ENCODE measurements at regions not wholly inside any gene's neighbourhood (a gene's known extent, or its start where the extent isn't known, plus 50 kb on each side); places are given as distances from the start of the nearest gene placed in this dataset.

DNA sequence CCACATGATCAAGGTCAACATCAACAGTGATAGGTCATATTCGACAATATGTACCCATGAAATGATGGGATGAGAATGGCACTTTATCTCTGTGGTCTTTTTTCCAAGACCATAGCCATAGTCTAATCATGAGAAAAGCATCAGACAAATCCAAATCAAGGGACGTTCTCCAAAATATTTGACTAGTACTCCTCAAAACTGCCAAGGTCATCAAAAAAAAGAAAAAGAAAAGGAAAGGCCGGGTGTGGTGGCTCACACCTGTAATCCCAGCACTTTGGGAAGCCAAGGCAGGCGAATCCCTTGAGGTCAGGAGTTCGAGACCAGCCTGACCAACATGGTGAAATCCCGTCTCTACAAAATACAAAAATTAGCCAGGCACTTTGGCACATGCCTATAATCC is 318.3 kb downstream of the TAFA4 start:
- no peak for TF ChIP-seq POLR2AphosphoS5 (IDR thresholded peaks at IDR 0.05)
- TF ChIP-seq, protein P1, sequence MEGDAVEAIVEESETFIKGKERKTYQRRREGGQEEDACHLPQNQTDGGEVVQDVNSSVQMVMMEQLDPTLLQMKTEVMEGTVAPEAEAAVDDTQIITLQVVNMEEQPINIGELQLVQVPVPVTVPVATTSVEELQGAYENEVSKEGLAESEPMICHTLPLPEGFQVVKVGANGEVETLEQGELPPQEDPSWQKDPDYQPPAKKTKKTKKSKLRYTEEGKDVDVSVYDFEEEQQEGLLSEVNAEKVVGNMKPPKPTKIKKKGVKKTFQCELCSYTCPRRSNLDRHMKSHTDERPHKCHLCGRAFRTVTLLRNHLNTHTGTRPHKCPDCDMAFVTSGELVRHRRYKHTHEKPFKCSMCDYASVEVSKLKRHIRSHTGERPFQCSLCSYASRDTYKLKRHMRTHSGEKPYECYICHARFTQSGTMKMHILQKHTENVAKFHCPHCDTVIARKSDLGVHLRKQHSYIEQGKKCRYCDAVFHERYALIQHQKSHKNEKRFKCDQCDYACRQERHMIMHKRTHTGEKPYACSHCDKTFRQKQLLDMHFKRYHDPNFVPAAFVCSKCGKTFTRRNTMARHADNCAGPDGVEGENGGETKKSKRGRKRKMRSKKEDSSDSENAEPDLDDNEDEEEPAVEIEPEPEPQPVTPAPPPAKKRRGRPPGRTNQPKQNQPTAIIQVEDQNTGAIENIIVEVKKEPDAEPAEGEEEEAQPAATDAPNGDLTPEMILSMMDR (IDR thresholded peaks at IDR 0.05), result no peak
- no peak for TF ChIP-seq EP300 (IDR thresholded peaks at IDR 0.05)
- TF ChIP-seq POLR2A (IDR thresholded peaks at IDR 0.05), result no peak
- H3K4me1 ChIP-seq, result no peaks in the 10 kb centered on the region
- no peak overlapping the region for H3K27ac ChIP-seq
- 80 to 87% methylated on average over 6 of the region's 6 CpGs for WGBS, 2 donors
- no peaks in the 10 kb centered on the region for H3K36me3 ChIP-seq
- H3K4me3 ChIP-seq, result no peak overlapping the region
- no peaks in the 10 kb centered on the region for H3K27me3 ChIP-seq
- no peak for DNase-seq
- intact Hi-C loops (cut with DNase I), result no loop called here
- peaks cover 0 to 7% (median 0%) of the 10 kb centered on the region in 4 donors for H3K9me3 ChIP-seq

DNA sequence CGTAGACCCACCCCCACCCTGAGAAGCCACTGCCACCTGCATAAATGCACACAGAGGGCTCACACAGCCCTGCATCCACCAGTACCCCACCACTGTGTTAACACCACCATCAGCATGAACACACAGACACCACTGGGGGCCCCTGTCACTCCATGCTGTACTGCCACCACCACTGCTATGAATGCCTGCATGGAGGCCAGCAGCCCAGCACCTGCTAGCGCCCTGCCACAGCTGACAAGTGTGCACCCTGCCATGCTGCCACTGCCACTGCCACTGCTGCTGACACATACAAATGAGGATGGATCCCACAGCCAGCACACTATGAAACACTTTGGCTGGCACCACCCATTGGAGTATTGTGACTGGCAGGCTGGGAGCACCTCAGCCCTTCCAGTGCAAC is 361.0 kb downstream of the TAFA4 start:
- TF ChIP-seq POLR2AphosphoS5 (IDR thresholded peaks at IDR 0.05), result no peak
- no peak for TF ChIP-seq POLR2A (IDR thresholded peaks at IDR 0.05)
- TF ChIP-seq EP300 (IDR thresholded peaks at IDR 0.05), result no peak
- TF ChIP-seq, protein P1 (IDR thresholded peaks at IDR 0.05), result no peak
- intact Hi-C loops (cut with DNase I), result no loop called here
- Histone ChIP-seq H3K27ac (no peak overlapping the region), H3K4me1 (no peaks in the 10 kb centered on the region), H3K9me3 (no peaks in the 10 kb centered on the region), H3K36me3 (no peaks in the 10 kb centered on the region), H3K4me3 (no peak overlapping the region), H3K27me3 (no peaks in the 10 kb centered on the region)
- WGBS, 2 donors, result 86% methylated on average over 2 of the region's 2 CpGs
- peak; percentile 58 for DNase-seq

DNA sequence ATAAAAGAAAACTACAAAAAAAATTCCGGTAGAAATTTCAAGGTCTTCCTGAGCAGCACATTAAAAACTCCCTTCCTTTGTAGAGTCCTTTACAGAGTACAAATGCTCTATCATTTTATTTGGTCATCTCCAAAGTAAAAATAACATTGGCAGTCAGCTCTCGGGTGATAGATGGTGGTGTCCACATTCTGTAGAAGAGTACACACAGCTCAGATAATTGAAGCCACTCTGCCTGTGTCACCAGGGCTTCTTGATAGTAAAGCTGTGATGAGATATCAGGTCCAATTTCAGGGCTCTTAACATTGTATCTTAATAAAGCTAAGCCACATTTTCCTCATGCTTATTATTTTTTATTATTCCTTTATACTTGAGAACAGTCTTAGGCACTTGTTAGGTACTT is 371.6 kb downstream of the TAFA4 start:
- Histone ChIP-seq H3K9me3 (no peaks in the 10 kb centered on the region), H3K4me1 (no peaks in the 10 kb centered on the region), H3K36me3 (no peaks in the 10 kb centered on the region), H3K27ac (no peak overlapping the region), H3K27me3 (no peaks in the 10 kb centered on the region), H3K4me3 (no peak overlapping the region)
- WGBS, 2 donors, result 58 to 79% methylated on average over 2 of the region's 2 CpGs
- TF ChIP-seq, protein P1 (IDR thresholded peaks at IDR 0.05), result no peak
- TF ChIP-seq EP300 (IDR thresholded peaks at IDR 0.05), result no peak
- TF ChIP-seq POLR2A (IDR thresholded peaks at IDR 0.05), result no peak
- no peak for TF ChIP-seq POLR2AphosphoS5 (IDR thresholded peaks at IDR 0.05)
- intact Hi-C loops (cut with DNase I), result no loop called here
- no peak for DNase-seq

DNA sequence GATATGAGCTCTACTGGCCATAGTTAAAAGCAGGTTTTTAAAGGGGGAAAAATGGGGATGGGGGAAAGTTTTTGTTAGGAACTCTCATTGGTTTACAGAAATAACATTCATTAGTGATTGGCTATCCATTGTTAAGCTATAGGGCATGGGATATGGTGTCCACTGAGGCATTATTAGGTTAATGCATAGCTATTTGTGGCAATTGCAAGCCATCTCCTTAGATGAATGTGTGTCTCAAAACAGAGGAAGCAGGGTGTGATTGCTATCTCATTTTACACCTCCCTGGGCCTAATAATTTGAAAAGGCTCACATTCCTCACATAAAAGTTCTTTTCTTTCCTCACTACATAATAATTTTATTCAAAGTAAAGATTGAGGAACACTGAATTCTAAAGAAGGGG is 396.6 kb downstream of the TAFA4 start:
- H3K36me3 ChIP-seq, result no peaks in the 10 kb centered on the region
- TF ChIP-seq POLR2AphosphoS5 (IDR thresholded peaks at IDR 0.05) (no peak), EP300 (IDR thresholded peaks at IDR 0.05) (no peak), POLR2A (IDR thresholded peaks at IDR 0.05) (no peak)
- TF ChIP-seq, protein P1 (IDR thresholded peaks at IDR 0.05), result no peak
- intact Hi-C loops (cut with DNase I), result no loop called here
- no peak overlapping the region for H3K4me3 ChIP-seq
- no peak overlapping the region for H3K27ac ChIP-seq
- peaks cover 0 to 3% (median 0%) of the 10 kb centered on the region in 4 donors for H3K9me3 ChIP-seq
- no peak for DNase-seq
- H3K4me1 ChIP-seq, result no peaks in the 10 kb centered on the region
- H3K27me3 ChIP-seq, result no peaks in the 10 kb centered on the region

DNA sequence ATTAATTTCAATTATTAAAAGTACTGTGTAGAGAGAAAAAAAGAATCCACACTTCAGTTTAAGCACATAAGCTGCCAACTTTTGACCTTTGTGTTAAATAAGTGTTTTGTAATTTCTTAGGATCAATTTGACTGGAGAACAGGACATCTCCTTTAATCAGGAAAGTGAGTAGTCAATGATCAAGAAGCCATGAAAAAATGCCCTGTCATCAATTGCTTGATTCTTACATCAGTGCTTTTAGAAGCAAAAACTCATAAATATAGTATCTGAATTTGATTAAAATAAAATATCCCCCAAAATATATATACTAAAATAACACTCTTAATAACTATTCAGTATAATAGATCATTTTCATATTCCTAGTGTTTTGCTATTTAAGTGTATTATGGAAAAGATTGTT is 409.0 kb downstream of the TAFA4 start:
- H3K36me3 ChIP-seq, result no peaks in the 10 kb centered on the region
- no peaks in the 10 kb centered on the region for H3K4me1 ChIP-seq
- intact Hi-C loops (cut with DNase I), result no loop called here
- H3K4me3 ChIP-seq, result no peak overlapping the region
- H3K27me3 ChIP-seq, result no peaks in the 10 kb centered on the region
- TF ChIP-seq EP300 (IDR thresholded peaks at IDR 0.05) (no peak), POLR2A (IDR thresholded peaks at IDR 0.05) (no peak), POLR2AphosphoS5 (IDR thresholded peaks at IDR 0.05) (no peak)
- TF ChIP-seq, protein P1 (IDR thresholded peaks at IDR 0.05), result no peak
- H3K9me3 ChIP-seq, result no peaks in the 10 kb centered on the region
- H3K27ac ChIP-seq, result no peak overlapping the region
- DNase-seq, result no peak

All from sigmoid colon (tissue), 6 donors.